ENCODE measurements at regions not wholly inside any gene's neighbourhood (a gene's known extent, or its start where the extent isn't known, plus 50 kb on each side); places are given as distances from the start of the nearest gene placed in this dataset.

DNA sequence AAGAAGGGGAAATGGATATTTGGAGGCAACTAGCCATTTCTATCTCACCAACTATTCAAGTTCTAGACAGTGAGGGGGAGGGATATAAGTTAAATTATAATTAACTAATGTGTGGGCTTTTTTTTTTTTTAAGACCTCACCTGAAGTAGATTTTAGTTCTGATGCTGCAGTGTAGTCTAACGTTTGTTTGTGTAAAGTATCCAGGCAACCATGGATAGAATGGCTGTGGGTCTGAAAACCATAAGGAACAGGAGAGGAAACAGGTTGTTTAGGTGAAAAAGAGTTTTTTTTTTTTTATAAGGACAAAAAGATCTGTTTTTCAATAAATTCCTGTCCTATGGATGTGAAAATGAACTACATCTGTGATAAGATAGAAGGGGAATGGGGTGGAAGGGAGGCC is 262.4 kb upstream of the PLET1 start:
- WGBS (ENCODE audit: insufficient coverage), result no CpG with 5 or more reads among the region's 1 CpG
- H3K27ac Mint-ChIP-seq, result peak overlapping the region in 2 of 7 donors; percentile 7 to 80
- intact Hi-C loops (cut with micrococcal nuclease), result no loop called here
- Histone ChIP-seq H3K4me1 (ENCODE audit: control insufficient read depth in 1 of 2, insufficient read depth in 2 of 2, low read length in 2 of 2) (peaks cover 59 to 61% of the 10 kb centered on the region in 2 donors), H3K4me2 (replicated peaks; ENCODE audit: extremely low read depth, low read length, poor library complexity, severe bottlenecking) (no peak overlapping the region), H2AFZ (ENCODE audit: insufficient read depth, low read depth, low read length, poor library complexity, severe bottlenecking) (no peak overlapping the region), H3K27me3 (ENCODE audit: control insufficient read depth in 2 of 2, insufficient read depth in 2 of 2, low read length in 2 of 2) (no peaks in the 10 kb centered on the region), H3K79me2 (ENCODE audit: insufficient read depth, low read length) (no peaks in the 10 kb centered on the region), H3K36me3 (replicated peaks in 1 of 2; ENCODE audit: control insufficient read depth in 1 of 2, insufficient read depth in 2 of 2, low read length in 2 of 2) (no peaks in the 10 kb centered on the region), H4K20me1 (ENCODE audit: insufficient read depth, low read length) (no peaks in the 10 kb centered on the region), H3K27ac (ENCODE audit: low read depth in 1 of 2, low read length in 2 of 2) (no peak overlapping the region), H3K9me3 (replicated peaks in 1 of 2; ENCODE audit: control insufficient read depth in 1 of 2, insufficient read depth in 1 of 2, low read length in 2 of 2) (no peaks in the 10 kb centered on the region), H3K9ac (ENCODE audit: insufficient read depth, low read length, poor library complexity, severe bottlenecking) (no peak overlapping the region), H3K4me3 (replicated peaks in 1 of 3; ENCODE audit: low read depth in 2 of 3, low read length in 3 of 3) (no peak overlapping the region)
- TF ChIP-seq, protein P1, sequence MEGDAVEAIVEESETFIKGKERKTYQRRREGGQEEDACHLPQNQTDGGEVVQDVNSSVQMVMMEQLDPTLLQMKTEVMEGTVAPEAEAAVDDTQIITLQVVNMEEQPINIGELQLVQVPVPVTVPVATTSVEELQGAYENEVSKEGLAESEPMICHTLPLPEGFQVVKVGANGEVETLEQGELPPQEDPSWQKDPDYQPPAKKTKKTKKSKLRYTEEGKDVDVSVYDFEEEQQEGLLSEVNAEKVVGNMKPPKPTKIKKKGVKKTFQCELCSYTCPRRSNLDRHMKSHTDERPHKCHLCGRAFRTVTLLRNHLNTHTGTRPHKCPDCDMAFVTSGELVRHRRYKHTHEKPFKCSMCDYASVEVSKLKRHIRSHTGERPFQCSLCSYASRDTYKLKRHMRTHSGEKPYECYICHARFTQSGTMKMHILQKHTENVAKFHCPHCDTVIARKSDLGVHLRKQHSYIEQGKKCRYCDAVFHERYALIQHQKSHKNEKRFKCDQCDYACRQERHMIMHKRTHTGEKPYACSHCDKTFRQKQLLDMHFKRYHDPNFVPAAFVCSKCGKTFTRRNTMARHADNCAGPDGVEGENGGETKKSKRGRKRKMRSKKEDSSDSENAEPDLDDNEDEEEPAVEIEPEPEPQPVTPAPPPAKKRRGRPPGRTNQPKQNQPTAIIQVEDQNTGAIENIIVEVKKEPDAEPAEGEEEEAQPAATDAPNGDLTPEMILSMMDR (IDR thresholded peaks at IDR 0.05), result no peak
- peaks cover 0 to 6% (median 0%) of the 10 kb centered on the region in 7 donors for H3K9me3 Mint-ChIP-seq
- H3K4me3 Mint-ChIP-seq, result no peak overlapping the region
- no peak for DNase-seq
- H3K4me1 Mint-ChIP-seq, result peaks cover 63% of the 10 kb centered on the region
- no peaks in the 10 kb centered on the region for H3K27me3 Mint-ChIP-seq (ENCODE audit: low read depth in 3 of 3)
- H3K36me3 Mint-ChIP-seq, result no peaks in the 10 kb centered on the region

DNA sequence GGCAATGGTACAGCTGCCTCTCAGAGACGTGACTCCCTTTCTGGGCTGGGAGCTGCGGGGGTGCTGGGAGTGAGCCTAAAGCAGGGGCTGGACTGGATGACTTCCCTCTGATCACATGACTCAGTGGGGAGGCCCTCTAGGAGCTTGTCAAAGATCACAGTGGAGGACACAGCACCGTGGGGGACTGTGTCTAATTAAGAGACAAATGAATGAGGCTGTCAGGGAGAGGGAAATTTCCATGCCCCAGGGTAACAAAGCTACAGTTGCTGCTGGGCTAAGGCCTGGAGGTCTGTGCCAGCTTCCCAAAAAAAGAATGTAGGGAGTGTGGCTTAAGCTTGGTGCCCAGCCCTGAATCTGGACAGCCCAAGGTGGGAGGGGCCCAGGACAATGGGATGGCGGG is 262.8 kb upstream of the PLET1 start:
- Mint-ChIP-seq H3K36me3 (no peaks in the 10 kb centered on the region), H3K27ac (no peak overlapping the region), H3K27me3 (ENCODE audit: low read depth in 3 of 3) (no peaks in the 10 kb centered on the region), H3K4me1 (peaks cover 63% of the 10 kb centered on the region), H3K9me3 (peaks cover 0 to 6% (median 0%) of the 10 kb centered on the region in 7 donors), H3K4me3 (no peak overlapping the region)
- H3K79me2 ChIP-seq (ENCODE audit: insufficient read depth, low read length), result no peaks in the 10 kb centered on the region
- H3K36me3 ChIP-seq (replicated peaks in 1 of 2; ENCODE audit: control insufficient read depth in 1 of 2, insufficient read depth in 2 of 2, low read length in 2 of 2), result no peaks in the 10 kb centered on the region
- no peak overlapping the region for H2AFZ ChIP-seq (ENCODE audit: insufficient read depth, low read depth, low read length, poor library complexity, severe bottlenecking)
- H3K9me3 ChIP-seq (replicated peaks in 1 of 2; ENCODE audit: control insufficient read depth in 1 of 2, insufficient read depth in 1 of 2, low read length in 2 of 2), result no peaks in the 10 kb centered on the region
- H4K20me1 ChIP-seq (ENCODE audit: insufficient read depth, low read length), result no peaks in the 10 kb centered on the region
- H3K27me3 ChIP-seq (ENCODE audit: control insufficient read depth in 2 of 2, insufficient read depth in 2 of 2, low read length in 2 of 2), result no peaks in the 10 kb centered on the region
- H3K9ac ChIP-seq (ENCODE audit: insufficient read depth, low read length, poor library complexity, severe bottlenecking), result no peak overlapping the region
- TF ChIP-seq, protein P1 (IDR thresholded peaks at IDR 0.05), result no peak
- no peak overlapping the region for H3K4me2 ChIP-seq (replicated peaks; ENCODE audit: extremely low read depth, low read length, poor library complexity, severe bottlenecking)
- 42% methylated on average over 4 of the region's 4 CpGs for WGBS (ENCODE audit: insufficient coverage)
- no peak overlapping the region for H3K4me3 ChIP-seq (replicated peaks in 1 of 3; ENCODE audit: low read depth in 2 of 3, low read length in 3 of 3)
- peak in 1 of 3 donors; percentile 36 for DNase-seq
- H3K4me1 ChIP-seq (ENCODE audit: control insufficient read depth in 1 of 2, insufficient read depth in 2 of 2, low read length in 2 of 2), result peaks cover 59 to 61% of the 10 kb centered on the region in 2 donors
- no peak overlapping the region for H3K27ac ChIP-seq (ENCODE audit: low read depth in 1 of 2, low read length in 2 of 2)
- intact Hi-C loops (cut with micrococcal nuclease), result no loop called here
